CD4-positive, alpha-beta T cell treated with Interleukin-6 for 4 hours (primary cell): ENCODE measurements at regions not wholly inside any gene's neighbourhood (a gene's known extent, or its start where the extent isn't known, plus 50 kb on each side); places are given as distances from the start of the nearest gene placed in this dataset.

Experiments
- DNase-seq: peaks from one replicate; pipeline ENCODE4 v3.0.0-alpha.2; 2020; ENCODE audit warnings: mixed read lengths

DNA sequence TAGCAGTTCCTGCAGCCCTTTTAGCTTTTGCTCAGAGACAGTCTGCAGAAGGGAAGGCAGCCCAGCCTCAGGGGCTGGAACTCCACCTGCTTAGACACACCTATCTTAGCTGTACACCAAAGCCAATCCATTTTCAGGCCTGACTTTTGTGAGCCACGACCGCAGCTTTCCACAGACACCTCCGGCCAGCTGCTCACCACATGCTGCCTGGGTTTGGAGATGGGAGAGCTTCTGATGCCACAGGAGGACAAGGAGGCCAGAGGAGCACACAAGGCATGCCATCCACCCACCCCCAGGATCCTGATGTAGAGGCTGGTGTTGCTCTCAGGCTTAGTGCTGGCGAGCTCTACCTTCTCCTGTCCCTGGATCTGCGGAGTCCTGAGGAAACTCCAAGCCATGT is 141.8 kb upstream of the NALF2 start:
- DNase-seq: no peak

GRCh38 chrX:69361311-69361845 is 142.7 kb upstream of the NALF2 start:
- no peak for DNase-seq

DNA sequence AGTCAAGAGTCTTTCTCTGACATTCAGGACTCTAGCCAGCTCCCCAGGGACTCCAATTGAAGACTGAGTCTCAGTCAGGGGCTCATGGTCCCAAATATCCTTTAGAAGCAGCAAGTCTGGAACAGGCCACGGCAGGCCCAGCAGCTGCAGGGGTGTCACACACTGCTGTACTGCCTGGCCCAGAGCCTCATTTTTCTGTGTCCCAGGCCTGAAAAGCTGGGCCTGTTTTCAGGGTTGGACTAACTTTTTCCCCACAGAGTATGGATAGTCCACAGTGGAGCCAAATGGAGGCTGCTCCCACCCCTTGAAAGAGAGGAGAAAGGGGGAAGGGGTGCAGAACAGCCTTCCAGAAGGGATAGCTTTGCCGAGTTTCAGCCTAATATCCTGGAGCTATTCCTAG is 146.8 kb upstream of the NALF2 start:
- no peak for DNase-seq

DNA sequence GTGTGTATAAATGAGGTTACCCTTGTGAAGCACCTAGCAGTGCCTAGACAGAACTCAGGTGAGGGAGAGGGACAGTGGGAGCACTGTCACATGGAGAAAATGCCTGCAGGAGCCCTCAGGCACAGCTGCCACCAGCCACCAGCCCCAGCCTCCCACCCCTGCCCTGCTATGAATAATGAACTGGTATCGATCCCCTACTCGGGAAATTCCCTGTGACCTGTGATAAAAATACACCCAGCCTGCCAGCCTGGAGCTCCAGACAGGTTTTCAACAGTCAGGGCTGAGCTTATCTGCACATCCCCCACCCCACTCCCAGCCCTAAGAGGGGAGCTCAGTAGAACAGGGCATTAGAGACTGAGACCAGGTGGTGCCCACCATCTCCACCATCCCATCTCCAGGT is 159.6 kb upstream of the PJA1 start:
- no peak for DNase-seq

GRCh38 chrX:69323786-69324720 is 158.8 kb upstream of the PJA1 start:
- no peak for DNase-seq

DNA sequence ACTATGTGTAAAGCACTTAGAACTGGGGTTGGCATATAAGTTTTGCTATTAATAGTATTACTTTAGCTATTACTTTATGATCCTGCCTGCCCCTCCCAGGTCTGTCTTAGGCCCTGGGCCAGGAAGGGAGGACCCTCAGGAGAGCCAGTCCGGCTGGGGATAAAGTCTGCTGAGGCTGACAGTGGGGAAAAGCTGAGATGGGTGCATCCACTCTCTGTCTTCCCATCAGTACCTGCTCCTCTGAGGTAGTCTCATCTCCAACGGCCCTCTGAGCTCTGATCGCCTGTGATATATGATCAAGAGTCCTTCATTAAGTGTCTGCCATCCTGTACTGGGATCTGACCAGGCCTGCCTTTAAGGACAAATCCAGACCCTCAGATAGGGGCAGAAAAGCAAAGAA is 156.5 kb upstream of the PJA1 start:
- DNase-seq: no peak

DNA sequence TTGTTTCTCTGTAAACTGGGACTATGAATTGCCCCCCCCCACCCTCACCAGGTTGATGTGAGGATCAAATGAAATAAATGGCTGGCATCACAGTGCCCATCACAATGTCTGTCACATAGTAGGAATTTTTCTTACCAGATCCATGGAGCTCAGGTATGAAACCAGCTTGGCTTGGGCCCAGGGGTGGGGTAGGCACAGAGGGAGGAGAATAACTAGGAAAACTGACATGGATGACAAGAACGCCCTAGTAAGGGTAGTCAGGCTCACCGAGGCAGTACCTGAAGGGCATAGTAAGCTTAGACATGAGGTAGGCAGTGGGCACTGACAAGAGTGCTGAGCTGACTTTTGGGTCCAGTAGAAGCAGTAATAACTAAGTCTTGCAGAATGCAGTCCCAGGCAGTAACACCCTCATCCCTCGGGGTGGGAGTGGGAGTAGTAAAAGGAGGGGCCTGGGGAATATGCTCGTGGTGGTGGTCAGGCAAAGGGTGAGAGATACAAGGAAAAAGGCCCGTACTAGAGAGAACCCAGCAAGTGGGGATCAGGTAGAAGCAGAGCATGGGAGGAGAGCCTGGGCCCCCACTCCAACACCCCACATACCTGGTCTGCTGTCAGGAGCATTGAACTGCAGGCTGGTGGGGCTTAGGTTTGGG is 155.9 kb upstream of the PJA1 start:
- DNase-seq: no peak

DNA sequence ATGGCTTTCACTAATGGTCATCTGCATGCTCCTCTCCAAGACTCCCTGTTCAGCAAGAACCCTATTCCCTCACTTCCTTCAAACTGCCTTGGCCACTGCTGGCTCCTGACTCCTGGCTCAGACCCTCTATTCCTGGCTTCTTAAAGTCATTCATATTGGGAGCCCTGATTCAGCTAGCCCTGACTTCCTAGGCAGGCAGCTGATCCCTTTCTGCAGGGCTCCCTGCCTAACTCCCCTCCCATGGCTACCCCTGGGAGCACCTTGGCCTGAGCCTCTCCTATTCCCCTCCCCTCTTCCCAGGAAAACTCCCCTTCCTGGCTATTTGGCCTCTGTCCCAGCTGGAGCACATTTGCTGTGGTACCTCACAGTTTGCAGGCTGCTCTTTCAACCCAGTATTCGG is 154.9 kb upstream of the PJA1 start:
- DNase-seq: no peak

GRCh38 chrX:69319376-69319775 is 154.1 kb upstream of the PJA1 start:
- DNase-seq: no peak

DNA sequence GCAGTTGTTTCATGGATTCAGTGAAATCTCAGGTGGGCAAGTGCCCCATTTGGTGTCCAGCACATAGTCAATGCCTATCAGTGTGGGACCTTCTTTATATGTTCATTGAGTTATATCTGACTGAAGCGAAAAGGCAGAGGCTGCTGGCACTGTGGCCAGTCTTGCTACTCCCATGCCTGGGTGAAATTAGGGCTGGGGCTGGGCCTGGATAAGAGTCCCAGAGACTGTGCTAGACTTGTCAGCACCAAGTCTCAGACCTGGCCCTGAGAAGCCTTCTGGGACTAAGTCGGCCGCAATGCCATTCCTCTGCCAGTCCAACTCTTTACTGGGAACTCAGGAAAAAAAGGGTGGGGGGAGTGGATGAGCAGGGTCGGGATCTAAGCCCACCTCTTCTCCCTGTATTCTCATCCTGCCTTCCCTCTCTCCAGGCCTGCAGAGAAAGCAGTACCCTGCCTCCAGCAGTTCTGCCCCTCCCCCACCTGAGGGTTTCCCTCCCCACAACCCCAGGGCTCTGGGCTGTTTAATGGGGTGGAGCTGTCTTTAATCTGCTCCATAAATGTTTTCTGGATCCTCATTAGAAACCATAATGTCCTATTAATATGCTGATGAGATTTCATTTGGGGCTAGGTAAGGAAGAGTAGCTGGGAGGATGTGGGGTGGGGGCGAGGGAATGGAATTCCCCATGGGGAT is 153.5 kb upstream of the PJA1 start:
- DNase-seq: no peak

DNA sequence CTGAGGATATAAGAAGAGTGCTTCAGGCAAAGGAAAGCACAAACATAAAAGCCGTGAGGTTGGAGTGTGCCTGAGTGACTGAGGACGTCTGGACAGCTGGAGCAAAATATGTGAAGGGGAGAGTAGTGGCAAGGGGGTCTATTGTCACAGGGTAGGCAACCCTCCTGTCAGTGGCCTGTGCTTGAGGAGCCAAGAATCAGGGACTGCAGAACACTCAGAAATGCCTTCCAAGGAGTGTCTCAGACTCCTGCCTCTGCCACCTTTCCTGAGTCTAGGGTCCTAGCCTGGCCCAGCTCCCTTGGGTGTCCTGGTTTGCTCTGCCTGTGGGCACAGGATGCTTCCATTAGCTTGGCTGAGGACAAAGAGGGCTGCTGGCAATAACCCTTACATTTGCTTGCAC is 152.5 kb upstream of the PJA1 start:
- DNase-seq: no peak

DNA sequence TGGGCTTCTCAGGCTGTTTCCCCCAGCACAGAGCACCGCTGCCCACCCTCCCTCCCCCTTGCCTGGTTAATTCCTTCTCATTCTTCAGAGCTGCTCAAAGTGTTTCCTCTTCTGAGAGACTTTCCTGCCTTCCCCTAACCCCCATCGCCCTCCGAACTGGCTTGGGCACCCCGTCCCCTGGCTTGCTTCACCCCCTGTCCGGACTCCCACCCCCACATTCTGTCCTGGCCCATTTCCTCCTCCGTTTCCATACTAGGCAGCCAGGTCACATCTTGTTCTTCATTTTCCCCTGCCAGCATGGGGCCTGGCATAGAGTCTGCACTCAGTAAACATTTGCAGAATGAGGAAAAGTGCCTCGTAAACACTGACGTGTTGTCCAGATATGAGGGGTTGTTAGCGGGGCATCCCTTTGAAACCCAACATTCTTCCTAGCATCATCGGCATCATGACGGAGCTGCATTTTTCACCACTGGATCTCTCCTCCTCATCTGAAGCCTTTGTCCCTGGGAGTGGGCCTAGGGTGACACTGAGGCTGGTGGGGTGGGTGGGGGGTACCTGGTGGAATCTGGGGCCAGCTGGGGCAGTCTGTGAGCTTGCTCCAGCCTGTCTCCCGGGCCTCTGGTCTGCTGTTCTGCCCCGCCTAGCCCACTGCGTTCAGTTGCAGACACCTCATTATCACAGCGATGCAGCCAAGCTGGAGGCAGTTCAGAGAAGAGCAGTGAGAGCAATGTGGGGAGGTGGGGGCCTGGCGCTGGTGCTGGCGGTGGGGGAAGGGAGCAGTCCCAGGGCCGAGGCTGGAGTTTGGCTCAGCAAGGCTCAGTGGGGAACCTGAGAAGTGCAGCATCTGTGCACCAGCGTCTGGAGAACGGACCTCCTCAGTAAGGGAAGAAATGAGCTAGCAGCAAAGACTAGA is 149.4 kb upstream of the PJA1 start:
- no peak for DNase-seq

DNA sequence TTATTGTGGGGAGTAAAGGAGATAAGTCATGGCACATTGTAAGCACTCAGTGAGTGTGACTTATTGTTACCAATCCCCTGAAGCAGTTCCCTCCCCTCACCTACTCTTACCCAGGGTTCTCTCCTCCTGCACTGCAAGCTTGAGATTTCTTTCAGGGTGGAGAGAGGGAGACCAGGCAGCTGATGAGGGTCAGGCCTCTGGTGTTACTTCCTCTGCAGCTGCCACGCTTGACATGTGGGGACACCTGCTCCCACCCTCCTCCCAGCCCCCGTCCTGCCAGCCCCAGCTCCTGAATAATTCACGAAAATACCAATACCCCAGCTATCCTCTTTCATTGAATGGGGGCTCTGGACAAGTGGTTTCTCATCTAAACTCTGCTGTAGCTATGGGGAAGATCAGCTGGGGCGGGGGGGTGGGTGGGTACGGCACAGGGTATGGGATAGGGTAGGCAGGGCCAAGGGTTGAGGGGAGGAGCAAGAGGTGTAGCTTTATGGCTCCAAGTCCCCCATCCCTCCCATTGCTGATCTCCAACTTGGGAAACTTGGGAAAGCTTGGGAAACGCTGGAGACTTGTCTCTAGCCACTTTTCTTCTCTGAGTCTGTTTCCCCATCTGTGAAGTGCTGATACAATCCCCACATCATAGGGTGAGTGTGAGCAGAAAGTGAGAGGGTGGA is 148.5 kb upstream of the PJA1 start:
- no peak for DNase-seq

DNA sequence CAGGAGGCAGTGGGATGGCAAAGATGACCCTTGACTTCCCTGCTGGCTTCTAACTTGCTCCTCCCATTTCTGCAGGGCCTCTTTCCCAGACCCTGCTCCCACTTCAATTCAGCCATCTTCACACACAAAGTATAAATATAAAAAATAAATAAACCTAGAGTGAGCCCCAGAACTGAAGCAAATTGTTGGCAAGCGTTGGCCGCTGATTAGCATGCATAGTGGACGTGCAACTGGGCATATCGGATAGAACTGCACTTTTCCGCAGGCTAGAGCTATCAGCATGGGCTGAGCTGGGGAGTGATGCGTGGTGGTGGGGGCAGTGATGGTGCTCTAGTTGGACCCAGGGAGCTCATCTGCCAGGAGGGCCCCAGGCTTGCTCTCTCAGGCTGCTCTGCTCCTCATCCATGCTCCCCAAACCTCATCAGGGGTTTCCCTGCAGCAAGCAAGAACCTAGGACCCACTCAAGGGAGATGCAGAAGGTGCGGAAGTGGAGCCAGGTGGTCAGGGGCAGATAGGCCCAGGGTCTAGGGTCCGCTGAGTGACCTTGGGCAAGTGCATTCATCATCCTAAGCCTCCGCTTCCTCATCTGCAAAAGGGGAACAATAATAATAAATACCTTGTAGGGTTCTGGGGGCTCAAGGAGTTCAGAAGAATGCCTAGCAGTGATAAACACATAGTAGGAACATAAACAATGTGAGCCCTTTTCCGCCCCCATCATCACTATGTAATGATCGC is 146.8 kb upstream of the PJA1 start:
- DNase-seq: no peak

GRCh38 chrX:69309074-69309792 is 144.0 kb upstream of the PJA1 start:
- DNase-seq: no peak

GRCh38 chrX:69307756-69308155 is 142.5 kb upstream of the PJA1 start:
- no peak for DNase-seq

- DNase-seq: no peak
Observed at GRCh38 chrX:69307029-69307428, 141.8 kb upstream of the PJA1 start.

GRCh38 chrX:69306063-69306404 is 140.8 kb upstream of the PJA1 start:
- no peak for DNase-seq

- DNase-seq: no peak
Observed at GRCh38 chrX:69305333-69306062, 140.2 kb upstream of the PJA1 start.

GRCh38 chrX:69303231-69303630 is 138.0 kb upstream of the PJA1 start:
- no peak for DNase-seq
